H1 (cell line): ENCODE measurements at regions not wholly inside any gene's neighbourhood (a gene's known extent, or its start where the extent isn't known, plus 50 kb on each side); places are given as distances from the start of the nearest gene placed in this dataset.

Source experiments
- CTCF ChIA-PET: fragments of 300-600 bp; sonication (Branson Sonifier 250); formaldehyde crosslinking; loops from one replicate; lab custom pipeline; 2021; ENCODE audit not compliant: partially characterized antibody; lab: Charles Lee
- POLR2A ChIA-PET: fragments of 300-600 bp; sonication (Branson Sonifier 250); formaldehyde crosslinking; loops from one replicate; lab custom pipeline; 2021; ENCODE audit warnings: inconsistent platforms; ENCODE audit not compliant: partially characterized antibody; lab: Charles Lee
- DNase-seq, 2 experiments: peaks; one replicate each; pipeline versions ENCODE4 v3.0.0 to v3.0.0-alpha.2; 2010 to 2022; ENCODE audit warnings: low spot score in 2 of 2, low read depth in 1 of 2, mixed read lengths in 1 of 2
- FAIRE-seq: peaks from 2 replicates; lab custom pipeline; 2011; peaks lifted over from hg19 to GRCh38; lab: Jason Lieb, UNC
- H2AFZ ChIP-seq: 2 replicates; pipeline ENCODE4 v1.8.1; 2012; ENCODE audit warnings: low read length, inconsistent platforms
- H2AK5ac ChIP-seq: 2 replicates; pipeline ENCODE4 v1.6.1; 2013; ENCODE audit warnings: low read depth, low read length
- H2BK120ac ChIP-seq: replicated peaks from 2 replicates; pipeline ENCODE3; 2013; ENCODE audit warnings: low read depth, low read length, inconsistent platforms
- H2BK12ac ChIP-seq: 2 replicates; pipeline ENCODE4 v1.6.1; 2013; ENCODE audit warnings: low read depth, low read length
- H2BK15ac ChIP-seq: 2 replicates; pipeline ENCODE4 v1.6.1; 2013; ENCODE audit warnings: low read length
- H2BK20ac ChIP-seq: 2 replicates; pipeline ENCODE4 v1.6.1; 2013; ENCODE audit warnings: low read length
- H2BK5ac ChIP-seq: 2 replicates; pipeline ENCODE4 v1.6.1; 2013; ENCODE audit warnings: low read depth, low read length
- H3K14ac ChIP-seq: 2 replicates; pipeline ENCODE4 v1.6.1; 2013; ENCODE audit warnings: inconsistent platforms; ENCODE audit not compliant: insufficient read length
- H3K18ac ChIP-seq: 2 replicates; pipeline ENCODE4 v1.6.1; 2013; ENCODE audit warnings: low read length; ENCODE audit errors: extremely low read depth
- H3K23ac ChIP-seq: 2 replicates; pipeline ENCODE4 v1.6.1; 2013; ENCODE audit warnings: inconsistent platforms; ENCODE audit not compliant: insufficient read length
- H3K23me2 ChIP-seq: 2 replicates; pipeline ENCODE4 v1.6.1; 2013; ENCODE audit warnings: low read depth, low read length
- H3K27ac ChIP-seq: 2 replicates; pipeline ENCODE4 v1.6.1; 2011; ENCODE audit warnings: low read depth, low read length, inconsistent platforms
- H3K27me3 ChIP-seq, 4 experiments: replicated peaks in 1 of 4; 1 replicate in 1 of 4; 2 replicates in 3 of 4; pipeline versions ENCODE4 v1.6.1 to v1.8.1; 2011 to 2013; ENCODE audit warnings: low read length in 3 of 4, mild to moderate bottlenecking in 3 of 4, inconsistent platforms in 2 of 4, mixed read lengths in 2 of 4, moderate library complexity in 1 of 4; ENCODE audit not compliant: control insufficient read depth in 3 of 4, insufficient read depth in 3 of 4; ENCODE audit errors: extremely low read depth in 1 of 4
- H3K36me3 ChIP-seq, 4 experiments: 2 replicates each; pipeline versions ENCODE4 v1.6.1 to v1.8.1; 2011 to 2013; ENCODE audit warnings: mild to moderate bottlenecking in 4 of 4, low read length in 3 of 4, moderate library complexity in 2 of 4, control low read depth in 1 of 4, inconsistent platforms in 1 of 4; ENCODE audit not compliant: insufficient read depth in 4 of 4, control insufficient read depth in 2 of 4
- H3K4ac ChIP-seq: replicated peaks from 2 replicates; pipeline ENCODE3; 2013; ENCODE audit warnings: low read length, low read depth, mixed read lengths, inconsistent platforms; ENCODE audit not compliant: insufficient read length
- H3K4me1 ChIP-seq, 4 experiments: replicated peaks in 1 of 4; 1 replicate in 1 of 4; 2 replicates in 3 of 4; pipeline versions ENCODE4 v1.6.1 to v1.8.1; 2011 to 2013; ENCODE audit warnings: low read length in 3 of 4, inconsistent platforms in 2 of 4, mixed read lengths in 1 of 4; ENCODE audit not compliant: insufficient read depth in 4 of 4, control insufficient read depth in 3 of 4
- H3K4me2 ChIP-seq, 2 experiments: 2 replicates each; pipeline versions ENCODE4 v1.6.1 to v1.8.1; 2011 to 2013; ENCODE audit warnings: low read depth in 2 of 2, low read length in 2 of 2, control low read depth in 1 of 2, inconsistent platforms in 1 of 2, mild to moderate bottlenecking in 1 of 2; ENCODE audit not compliant: insufficient read depth in 1 of 2
- H3K4me3 ChIP-seq, 4 experiments: fragments of 200-600, 300-600 bp in 1 of 4; sonication (generic), shearing (Covaris generic), sonication (Bioruptor Twin) in 1 of 4; 2 replicates each; pipeline versions ENCODE4 v1.5.1 to v1.8.1; 2011 to 2016; ENCODE audit warnings: low read length in 4 of 4, low read depth in 3 of 4, control low read depth in 2 of 4, inconsistent platforms in 2 of 4, mild to moderate bottlenecking in 2 of 4, mixed read lengths in 1 of 4, moderate library complexity in 1 of 4; ENCODE audit not compliant: insufficient read depth in 2 of 4; ENCODE audit errors: extremely low read depth in 1 of 4
- H3K56ac ChIP-seq: replicated peaks from 2 replicates; pipeline ENCODE3; 2013; ENCODE audit warnings: low read depth, mild to moderate bottlenecking, mixed read lengths, low read length, inconsistent platforms; ENCODE audit not compliant: insufficient read length
- H3K79me1 ChIP-seq: 2 replicates; pipeline ENCODE4 v1.6.1; 2013; ENCODE audit warnings: low read depth, low read length, control low read depth
- H3K79me2 ChIP-seq, 2 experiments: 2 replicates each; pipeline versions ENCODE4 v1.6.1 to v1.8.1; 2012 to 2013; ENCODE audit warnings: low read length in 2 of 2, mild to moderate bottlenecking in 2 of 2, inconsistent platforms in 1 of 2; ENCODE audit not compliant: insufficient read depth in 2 of 2, control insufficient read depth in 1 of 2
- H3K9ac ChIP-seq, 4 experiments: replicated peaks in 1 of 4; 1 replicate in 1 of 4; 2 replicates in 3 of 4; pipeline versions ENCODE4 v1.6.1 to v1.8.1; 2011 to 2013; ENCODE audit warnings: low read depth in 3 of 4, low read length in 3 of 4, control low read depth in 2 of 4, mild to moderate bottlenecking in 2 of 4, moderate library complexity in 2 of 4, inconsistent platforms in 1 of 4; ENCODE audit errors: extremely low read depth in 1 of 4
- H3K9me3 ChIP-seq, 2 experiments: 2 replicates each; pipeline versions ENCODE4 v1.6.1 to v1.8.1; 2012 to 2013; ENCODE audit warnings: mild to moderate bottlenecking in 2 of 2, moderate library complexity in 2 of 2, control low read depth in 1 of 2, inconsistent platforms in 1 of 2, low read depth in 1 of 2, low read length in 1 of 2, mixed read lengths in 1 of 2; ENCODE audit not compliant: insufficient read depth in 2 of 2
- H4K20me1 ChIP-seq, 2 experiments: replicated peaks in 1 of 2; 2 replicates each; pipeline versions ENCODE3 to v1.8.1; 2011 to 2013; ENCODE audit warnings: inconsistent platforms in 2 of 2, low read length in 2 of 2, mild to moderate bottlenecking in 1 of 2; ENCODE audit not compliant: insufficient read depth in 2 of 2, control insufficient read depth in 1 of 2
- H4K5ac ChIP-seq: 2 replicates; pipeline ENCODE4 v1.6.1; 2013; ENCODE audit warnings: low read length, low read depth, mixed read lengths, inconsistent platforms; ENCODE audit not compliant: insufficient read length
- H4K8ac ChIP-seq: 2 replicates; pipeline ENCODE4 v1.8.0; 2013; ENCODE audit warnings: mild to moderate bottlenecking, moderate library complexity, low read length, inconsistent platforms; ENCODE audit not compliant: insufficient read depth; ENCODE audit errors: extremely low read depth
- H4K91ac ChIP-seq: replicated peaks from 2 replicates; pipeline ENCODE3; 2013; ENCODE audit warnings: low read length, mixed read lengths, inconsistent platforms; ENCODE audit not compliant: insufficient read length
- NANOG ChIP-seq: IDR thresholded peaks from 2 replicates; pipeline ENCODE4 v1.6.1; 2011; ENCODE audit warnings: low read length, low read depth, mild to moderate bottlenecking, inconsistent platforms; ENCODE audit not compliant: insufficient read depth, poor library complexity, severe bottlenecking
- POLR2AphosphoS5 ChIP-seq: IDR thresholded peaks from 2 replicates; pipeline ENCODE4 v1.6.1; 2011; ENCODE audit warnings: low read depth, low read length
- TAF1 ChIP-seq: IDR thresholded peaks from 2 replicates; pipeline ENCODE4 v1.6.1; 2011; ENCODE audit warnings: mild to moderate bottlenecking, low read depth, low read length
- TCF12 ChIP-seq: IDR thresholded peaks from 2 replicates; pipeline ENCODE4 v1.6.1; 2011; ENCODE audit warnings: low read depth, mild to moderate bottlenecking, low read length
- WGBS, 2 experiments: shearing (Covaris generic) in 1 of 2; methylation state at CpG; one replicate each; pipeline versions ENCODE4 v1.1.6 to v1.1.7; 2013 to 2015; ENCODE audit warnings: low lambda C conversion rate in 2 of 2, mixed read lengths in 2 of 2, inconsistent platforms in 1 of 2, low coverage in 1 of 2, missing lambda C conversion rate in 1 of 2; ENCODE audit not compliant: insufficient replicate concordance in 2 of 2, insufficient coverage in 1 of 2, insufficient read length in 1 of 2; ENCODE audit errors: extremely low coverage in 1 of 2, missing lambda C conversion rate in 1 of 2; 5-methylcytosine and 5-hydroxymethylcytosine counted together

DNA sequence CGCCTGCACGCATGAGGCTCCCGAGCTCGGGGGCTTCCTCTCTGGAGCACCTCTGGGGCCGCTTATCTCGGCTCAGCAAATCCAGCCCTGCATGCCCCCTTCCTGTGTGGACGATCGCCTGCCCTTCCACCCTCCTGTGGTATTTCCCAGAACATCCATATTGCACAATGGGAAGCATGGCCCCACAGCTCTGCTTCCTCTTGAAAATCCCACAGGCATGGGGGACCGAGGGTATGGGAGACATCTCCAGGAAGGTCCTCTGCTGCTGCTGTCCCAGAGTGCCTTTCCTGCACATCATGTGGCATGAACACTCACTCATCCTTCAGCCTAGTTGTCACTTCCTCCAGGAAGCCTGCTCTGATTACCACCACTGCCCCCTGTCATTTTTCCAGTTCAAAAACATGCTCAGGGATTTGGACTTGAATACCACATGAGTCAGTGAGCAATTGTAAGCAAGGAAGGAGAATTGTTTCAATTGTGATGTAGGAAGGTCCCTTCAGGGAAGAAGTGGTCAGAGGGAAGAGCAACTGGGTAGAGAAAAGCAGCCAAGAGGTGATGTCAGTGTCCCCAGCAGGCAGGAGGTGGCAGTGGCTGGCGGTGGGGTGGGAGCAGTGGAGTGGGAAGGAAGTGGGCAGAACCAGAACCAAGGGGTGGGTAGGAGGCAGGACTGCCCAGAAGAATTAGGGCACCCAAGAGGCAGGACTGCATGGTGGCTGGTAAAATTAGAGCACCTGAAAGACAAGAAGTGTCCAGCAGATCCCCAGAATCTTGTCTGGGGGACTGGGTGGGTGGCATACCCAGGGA lies 67.5 kb upstream of the ZMIZ1 start:
- no peak overlapping the region for H4K91ac ChIP-seq
- no peaks in the 10 kb centered on the region for H4K20me1 ChIP-seq
- H2BK20ac ChIP-seq: 0 out of 2 replicates have a peak overlapping the region, but pooled peaks have one; percentile 13
- ChIA-PET CTCF (interaction anchor here (0.6 to 1.1 kb wide), 3 partner anchors 52 to 196 kb away, joined by 3 to 4 read pairs (median 3); no protein-coding TSS in a partner anchor), POLR2A (no interaction called here)
- no peak overlapping the region for H3K4me3 ChIP-seq
- H4K8ac ChIP-seq: no peak overlapping the region
- H3K4me1 ChIP-seq: peaks cover 0 to 2% (median under 1%) of the 10 kb centered on the region in 4 experiments; a peak in 1 of 7 replicates
- H2BK12ac ChIP-seq: no peak overlapping the region
- 94% methylated on average over 10 of the region's 10 CpGs; no CpG with 5 or more reads in 1 of the 2 experiments for WGBS, 2 experiments
- no peak for FAIRE-seq
- no peak overlapping the region for H3K4me2 ChIP-seq
- no peaks in the 10 kb centered on the region for H3K9me3 ChIP-seq
- no peaks in the 10 kb centered on the region for H3K23me2 ChIP-seq
- H2BK15ac ChIP-seq: 0 out of 2 replicates have a peak overlapping the region, but pooled peaks have one; percentile 92
- no peak for TF ChIP-seq TCF12
- no peak for TF ChIP-seq POLR2AphosphoS5
- no peak for TF ChIP-seq TAF1
- TF ChIP-seq NANOG: no peak
- H3K23ac ChIP-seq: no peak overlapping the region
- H2AK5ac ChIP-seq: no peak overlapping the region; the same call in 1 of the 2 replicates
- no peak overlapping the region for H3K4ac ChIP-seq
- no peaks in the 10 kb centered on the region; a peak in 1 of 7 replicates for H3K27me3 ChIP-seq
- peak overlapping the region; percentile 1; the same call in 1 of the 2 replicates for H3K18ac ChIP-seq
- H4K5ac ChIP-seq: no peak overlapping the region
- H3K27ac ChIP-seq: no peak overlapping the region
- H2BK5ac ChIP-seq: no peak overlapping the region
- no peak for DNase-seq
- no peak overlapping the region for H3K56ac ChIP-seq
- H3K79me1 ChIP-seq: no peaks in the 10 kb centered on the region
- no peak overlapping the region for H2AFZ ChIP-seq
- no peaks in the 10 kb centered on the region for H3K79me2 ChIP-seq
- H3K36me3 ChIP-seq: no peaks in the 10 kb centered on the region
- no peak overlapping the region for H3K14ac ChIP-seq
- H3K9ac ChIP-seq: no peak overlapping the region
- H2BK120ac ChIP-seq: no peak overlapping the region
